ENCODE measurements at regions not wholly inside any gene's neighbourhood (a gene's known extent, or its start where the extent isn't known, plus 50 kb on each side); places are given as distances from the start of the nearest gene placed in this dataset.
"Not testable (repeated sequence)": the region's sequence is repeated elsewhere in the genome, so short reads cannot be mapped to it uniquely, and the experiment has no call there.

GRCh38 chr5:166758151-166758550, 1533.3 kb upstream of the WWC1 start:
- no peak for DNase-seq

DNA sequence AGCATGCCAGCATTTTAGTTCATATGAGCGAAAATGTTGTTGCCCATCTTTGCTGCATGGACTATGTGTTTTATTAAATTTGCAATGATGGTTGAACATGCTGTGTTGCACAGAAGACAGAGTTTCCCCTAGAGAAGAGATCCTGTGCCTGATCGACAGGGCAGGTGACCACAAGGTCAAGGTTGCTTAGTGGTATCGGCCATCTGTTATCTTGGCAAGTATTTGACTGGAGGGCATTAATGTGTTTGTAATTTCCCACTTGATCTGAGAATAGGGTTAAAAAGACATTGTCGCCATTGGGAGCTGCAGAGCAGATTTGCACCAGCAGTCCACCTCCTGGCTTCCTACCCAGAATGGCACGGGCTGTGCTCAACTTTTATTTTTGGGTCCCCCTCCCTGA, 1523.6 kb upstream of the WWC1 start:
- no peak for DNase-seq

- no peak for DNase-seq
Measured at GRCh38 chr5:166768536-166768935, 1522.9 kb upstream of the WWC1 start.

GRCh38 chr5:166772770-166773169, 1518.7 kb upstream of the WWC1 start:
- DNase-seq, result no peak

GRCh38 chr5:166781737-166782136, 1509.7 kb upstream of the WWC1 start:
- DNase-seq, result no peak

- no peak for DNase-seq
Measured at GRCh38 chr5:166784545-166785078, 1506.8 kb upstream of the WWC1 start.

GRCh38 chr5:166786178-166786577, 1505.3 kb upstream of the WWC1 start:
- no peak for DNase-seq

GRCh38 chr5:166786889-166787288, 1504.6 kb upstream of the WWC1 start:
- DNase-seq, result no peak

- no peak for DNase-seq
Measured at GRCh38 chr5:166788050-166788449, 1503.4 kb upstream of the WWC1 start.

DNA sequence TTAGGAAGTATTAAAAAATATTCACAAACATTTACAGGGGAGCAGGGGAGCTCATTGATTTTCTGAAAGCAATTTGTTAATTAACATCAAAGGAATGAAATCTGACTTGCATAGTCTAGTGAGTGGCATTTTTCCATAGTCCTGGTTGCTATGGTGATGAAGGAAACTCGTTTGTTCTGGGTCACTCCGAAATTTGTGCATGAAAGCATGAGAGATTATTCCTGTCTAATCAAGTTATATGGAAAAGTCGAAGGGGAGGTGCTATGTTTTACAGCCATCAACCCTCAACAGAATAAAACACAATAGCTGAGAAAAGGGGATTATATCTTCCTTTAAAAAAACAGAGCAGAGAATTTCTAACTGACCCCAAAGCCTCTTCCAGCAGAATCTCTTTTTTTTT, 1495.7 kb upstream of the WWC1 start:
- DNase-seq, result no peak

DNA sequence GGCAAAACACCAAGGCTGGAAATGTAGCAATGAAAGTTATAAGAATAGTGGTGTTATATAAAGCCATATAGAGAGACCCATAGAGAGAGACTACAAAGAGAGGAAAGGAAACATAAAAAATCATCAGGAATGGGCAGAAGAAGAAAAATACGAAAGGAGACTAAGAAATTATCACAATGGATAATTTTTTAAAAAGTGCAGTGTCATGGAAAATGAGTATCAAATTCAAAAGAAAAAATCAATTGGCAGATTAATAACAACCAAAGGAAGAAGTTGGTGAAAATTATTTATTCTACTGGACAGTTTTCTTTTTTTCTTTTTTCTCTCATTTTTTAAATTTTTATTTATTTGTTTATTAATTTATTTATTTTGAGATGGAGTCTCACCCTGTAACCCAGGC, 1488.4 kb upstream of the WWC1 start:
- no peak for DNase-seq

- not testable (repeated sequence) for DNase-seq
Measured at GRCh38 chr5:166804223-166804622, 1487.2 kb upstream of the WWC1 start.

DNA sequence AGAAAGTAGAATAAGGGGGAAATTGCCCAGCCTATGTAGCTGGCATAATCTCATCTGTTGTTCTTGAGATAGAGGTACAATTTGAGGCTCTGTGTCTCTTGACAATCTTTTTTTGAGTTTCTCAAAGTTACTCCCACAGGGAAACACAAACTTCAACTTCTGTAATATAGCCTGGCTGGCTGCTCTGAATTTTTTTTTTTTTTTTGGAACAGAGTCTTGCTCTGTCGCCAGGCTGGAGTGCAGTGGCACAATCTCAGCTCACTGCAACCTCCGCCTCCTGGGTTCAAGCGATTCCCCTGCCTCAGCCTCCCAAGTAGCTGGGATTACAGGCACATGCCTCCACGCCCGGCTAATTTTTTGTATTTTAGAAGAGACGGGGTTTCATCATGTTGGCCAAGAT, 1486.8 kb upstream of the WWC1 start:
- DNase-seq, result not testable (repeated sequence)

DNA sequence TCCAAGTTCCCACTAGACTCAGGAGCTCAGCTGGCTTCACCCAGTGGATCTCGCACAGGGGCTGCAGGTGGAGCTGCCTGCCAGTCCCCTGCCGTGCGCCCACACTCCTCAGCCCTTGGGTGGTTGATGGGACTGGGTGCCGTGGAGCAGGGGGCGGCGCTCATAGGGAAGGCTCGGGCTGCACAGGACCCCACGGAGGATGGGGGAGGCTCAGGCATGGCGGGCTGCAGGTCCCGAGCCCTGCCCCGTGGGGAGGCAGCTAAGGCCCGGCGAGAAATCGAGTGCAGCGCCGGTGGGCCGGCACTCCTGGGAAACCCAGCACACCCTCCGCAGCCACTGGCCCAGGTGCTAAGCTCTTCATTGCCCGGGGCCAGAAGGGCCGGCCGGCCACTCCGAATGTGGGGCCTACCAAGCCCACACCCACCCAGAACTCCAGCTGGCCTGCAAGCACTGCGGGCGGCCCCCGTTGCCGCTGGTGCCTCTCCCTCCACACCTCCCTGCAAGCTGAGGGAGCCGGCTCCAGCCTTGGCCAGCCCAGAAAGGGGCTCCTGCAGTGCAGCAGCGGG, 1481.3 kb upstream of the WWC1 start:
- DNase-seq, result not testable (repeated sequence)

GRCh38 chr5:166810721-166811120, 1480.7 kb upstream of the WWC1 start:
- no peak for DNase-seq

DNA sequence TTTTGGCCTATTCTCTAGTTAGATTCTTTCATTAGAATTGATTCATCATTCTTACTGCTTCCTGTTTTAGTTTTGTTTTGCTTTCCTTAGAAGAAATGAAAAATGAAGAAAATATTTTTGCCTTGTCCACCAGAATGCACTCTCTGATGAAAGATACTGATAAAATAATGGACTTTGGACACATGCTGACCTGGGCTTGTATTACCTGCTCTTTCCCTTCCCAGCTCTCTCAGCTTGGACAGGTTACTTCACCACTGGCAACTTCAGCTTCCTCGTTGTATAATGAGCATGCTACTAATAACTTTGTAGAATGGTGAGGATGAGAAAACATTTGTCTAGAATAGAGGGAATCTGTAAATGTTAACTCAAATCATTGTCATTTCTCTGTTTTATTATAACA, 1468.1 kb upstream of the WWC1 start:
- DNase-seq, result no peak

DNA sequence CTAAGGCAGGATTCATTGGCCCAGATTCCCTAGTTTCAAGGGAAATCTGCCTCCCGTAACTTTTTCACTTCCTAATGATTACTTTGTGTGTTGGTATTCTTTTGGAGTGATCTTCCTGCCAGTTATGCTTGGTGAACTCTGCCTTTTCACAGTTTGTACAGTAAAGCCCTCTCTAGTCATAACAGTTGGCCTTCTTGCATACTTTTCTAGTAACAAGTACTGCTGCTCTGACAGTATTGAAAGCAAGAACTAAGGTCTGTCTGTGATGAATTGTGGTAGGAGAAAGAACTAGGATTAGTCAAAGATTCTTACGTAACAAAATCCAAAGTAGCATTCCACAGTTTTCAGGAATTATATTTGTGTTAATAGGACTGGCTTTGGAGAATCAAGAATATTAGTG, 1457.2 kb upstream of the WWC1 start:
- DNase-seq, result no peak

DNA sequence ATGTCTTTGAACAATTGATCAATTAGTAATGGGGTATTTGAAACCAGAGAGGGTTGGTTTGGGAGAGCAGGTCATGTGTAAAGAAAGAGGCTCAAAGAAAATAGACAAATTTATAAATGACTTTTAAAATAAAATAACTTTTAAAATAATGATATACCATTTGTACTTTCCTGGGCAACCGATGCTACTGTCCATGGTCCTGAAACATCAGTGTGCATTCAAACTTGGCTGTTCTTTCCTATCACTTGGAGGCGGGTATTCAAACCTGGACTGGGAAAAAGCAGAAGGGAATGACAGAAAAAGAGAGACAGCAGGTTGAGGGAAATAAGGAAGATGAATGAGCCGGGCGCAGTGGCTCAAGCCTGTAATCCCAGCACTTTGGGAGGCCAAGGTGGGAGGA, 1446.4 kb upstream of the WWC1 start:
- DNase-seq, result no peak

GRCh38 chr5:166856791-166857190, 1434.7 kb upstream of the WWC1 start:
- DNase-seq, result no peak

DNA sequence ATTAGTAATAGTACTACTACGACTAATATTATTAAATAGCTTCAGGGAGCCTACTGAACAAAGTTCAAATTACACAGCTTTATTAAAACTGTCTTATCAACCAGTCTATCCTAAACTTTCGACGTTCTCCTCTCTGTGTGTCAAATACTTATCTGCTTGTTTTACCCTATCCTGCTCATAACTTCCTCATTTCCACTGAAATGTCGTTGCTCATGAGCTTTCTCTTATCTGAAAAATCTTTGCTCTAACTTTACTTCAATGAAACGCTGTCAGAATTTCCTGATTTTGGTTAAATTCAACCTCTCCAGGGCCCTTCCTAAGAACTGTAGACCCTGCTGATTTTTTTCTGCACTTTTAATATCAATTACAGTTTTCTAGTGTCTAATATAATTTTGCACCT, 1431.0 kb upstream of the WWC1 start:
- no peak for DNase-seq

DNA sequence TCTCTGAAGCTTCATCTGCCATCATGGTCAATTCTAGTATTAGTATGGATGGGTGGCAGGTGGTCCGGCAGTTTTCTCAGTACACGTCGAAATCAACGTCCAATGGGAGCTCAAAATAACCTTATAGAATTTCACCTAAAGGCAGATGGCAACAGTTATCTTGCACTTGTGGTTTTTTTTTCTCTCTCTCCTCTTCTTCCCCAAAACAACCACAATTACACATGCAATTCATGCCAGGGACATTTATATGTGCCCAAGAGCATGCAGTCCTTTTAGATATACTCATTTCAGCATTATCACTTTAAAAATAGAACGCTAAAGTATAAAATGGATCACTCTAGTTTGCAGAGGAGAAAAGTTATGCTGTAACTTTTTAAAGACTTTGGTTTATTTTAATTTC, 1428.9 kb upstream of the WWC1 start:
- DNase-seq, result no peak

GRCh38 chr5:166865206-166865605, 1426.2 kb upstream of the WWC1 start:
- no peak for DNase-seq

DNA sequence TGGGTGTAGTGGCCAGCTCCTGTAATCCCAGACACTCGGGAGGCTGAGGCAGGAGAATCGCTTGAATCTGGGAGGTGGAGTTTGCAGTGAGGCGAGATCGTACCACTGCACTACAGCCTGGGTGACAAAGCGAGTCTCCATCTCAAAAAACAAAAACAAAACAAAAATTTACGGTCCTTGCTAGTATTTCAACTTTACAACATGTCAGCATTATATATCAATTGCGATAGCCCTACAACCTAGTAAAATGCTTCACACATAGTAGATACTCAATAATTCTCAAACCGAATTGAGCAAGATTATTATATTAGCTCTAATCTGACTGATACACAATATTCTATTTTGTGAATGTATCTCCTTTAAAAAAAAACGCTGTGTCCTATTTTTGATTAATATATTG, 1411.0 kb upstream of the WWC1 start:
- DNase-seq, result no peak

GRCh38 chr5:166881802-166882201, 1409.6 kb upstream of the WWC1 start:
- no peak for DNase-seq

DNA sequence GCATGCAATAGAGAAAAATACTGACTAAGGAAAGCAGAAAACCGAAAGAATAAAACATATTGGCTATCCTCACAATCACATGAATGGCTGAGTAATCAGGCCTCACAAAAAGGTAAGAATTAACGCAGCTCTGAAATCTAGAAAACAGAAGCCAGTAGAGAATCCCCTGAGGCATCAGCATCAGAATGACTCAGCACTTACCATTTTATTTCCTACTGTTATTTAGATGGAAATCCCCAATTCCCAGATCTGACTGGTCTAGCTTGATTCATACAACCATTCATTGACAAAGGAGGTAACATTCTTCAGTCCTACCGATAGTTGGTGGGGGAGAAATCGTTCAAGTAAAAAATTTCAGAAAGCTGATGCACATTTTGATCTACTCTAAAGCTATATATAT, 1408.4 kb upstream of the WWC1 start:
- no peak for DNase-seq

DNA sequence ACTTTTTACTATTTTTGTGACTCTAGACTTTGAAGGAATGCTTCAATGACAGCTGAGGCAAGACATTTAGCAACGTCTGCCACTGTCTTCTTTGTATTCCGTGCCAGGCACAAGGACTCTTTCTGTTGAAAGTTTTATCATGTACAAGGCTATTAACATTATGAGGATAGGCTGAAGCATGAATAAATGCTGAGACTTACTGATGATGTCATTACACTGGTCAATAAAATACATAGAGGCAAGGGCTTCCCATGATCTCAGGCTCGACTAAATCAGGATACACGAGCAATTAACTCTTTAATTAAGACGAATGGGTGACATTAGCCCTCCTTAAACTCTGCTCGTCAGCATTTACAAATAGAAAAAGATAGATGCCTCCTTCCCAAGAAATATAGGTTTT, 1393.3 kb upstream of the WWC1 start:
- DNase-seq, result no peak
